ENCODE measurements at regions not wholly inside any gene's neighbourhood (a gene's known extent, or its start where the extent isn't known, plus 50 kb on each side); places are given as distances from the start of the nearest gene placed in this dataset.
"Not testable (repeated sequence)": the region's sequence is repeated elsewhere in the genome, so short reads cannot be mapped to it uniquely, and the experiment has no call there.

DNA sequence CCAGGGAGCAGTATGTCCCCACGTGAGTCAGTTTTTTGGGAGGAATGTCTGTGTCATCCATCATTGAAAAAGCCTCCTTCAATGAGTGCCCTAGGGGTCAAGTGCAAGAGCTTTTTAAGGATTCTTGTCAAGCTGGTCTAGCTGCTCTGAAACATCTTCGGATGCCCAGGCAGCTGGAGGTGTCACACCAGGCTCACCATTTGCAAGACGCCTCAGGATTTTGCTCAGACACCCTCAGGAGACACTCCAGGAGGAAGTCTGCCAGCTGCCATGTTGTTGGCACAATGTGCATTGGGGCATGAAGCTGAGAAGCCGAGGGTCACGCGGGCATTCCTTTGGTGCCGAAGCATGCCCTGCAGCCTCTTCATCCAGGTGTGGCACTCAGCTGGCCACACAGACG, 111.1 kb upstream of the S1PR3 start:
- DNase-seq: no peak

DNA sequence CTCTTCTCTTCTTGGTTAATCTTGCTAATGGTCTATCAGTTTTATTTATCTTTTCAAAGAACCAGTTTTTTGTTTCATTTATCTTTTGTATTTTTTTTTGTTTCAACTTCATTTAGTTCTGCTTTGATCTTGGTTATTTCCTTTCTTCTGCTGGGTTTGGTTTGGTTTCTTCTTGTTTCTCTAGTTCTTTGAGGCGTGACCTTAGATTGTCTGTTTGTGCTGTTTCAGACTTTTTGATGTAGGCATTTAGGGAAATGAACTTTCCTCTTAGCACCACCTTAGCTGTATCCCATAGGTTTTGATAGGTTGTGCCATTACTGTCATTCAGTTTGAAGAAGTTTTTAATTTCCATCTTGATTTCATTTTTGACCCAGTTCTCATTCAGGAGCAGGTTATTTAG, 107.0 kb upstream of the S1PR3 start:
- DNase-seq: peak in 2 of 6 experiments; percentile 5 to 11

DNA sequence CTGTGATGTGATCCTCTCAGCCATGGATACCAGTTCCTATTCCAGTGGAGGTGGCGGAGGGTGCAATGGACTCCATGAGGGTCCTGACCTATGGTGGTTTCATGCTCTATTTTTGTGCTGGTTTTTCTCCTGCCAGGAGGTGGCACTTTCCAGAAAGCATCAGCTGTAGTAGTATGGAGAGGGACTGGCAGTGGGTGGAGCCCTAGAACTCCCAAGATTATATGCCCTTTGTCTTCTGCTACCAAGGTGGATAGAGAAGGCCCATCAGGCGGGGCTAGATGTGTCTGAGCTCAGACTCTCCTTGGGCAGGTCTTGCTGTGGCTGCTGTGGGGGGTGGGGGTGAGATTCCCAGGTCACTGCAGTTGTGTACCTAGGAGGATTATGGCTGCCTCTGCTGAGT, 104.5 kb upstream of the S1PR3 start:
- not testable (repeated sequence) for DNase-seq

DNA sequence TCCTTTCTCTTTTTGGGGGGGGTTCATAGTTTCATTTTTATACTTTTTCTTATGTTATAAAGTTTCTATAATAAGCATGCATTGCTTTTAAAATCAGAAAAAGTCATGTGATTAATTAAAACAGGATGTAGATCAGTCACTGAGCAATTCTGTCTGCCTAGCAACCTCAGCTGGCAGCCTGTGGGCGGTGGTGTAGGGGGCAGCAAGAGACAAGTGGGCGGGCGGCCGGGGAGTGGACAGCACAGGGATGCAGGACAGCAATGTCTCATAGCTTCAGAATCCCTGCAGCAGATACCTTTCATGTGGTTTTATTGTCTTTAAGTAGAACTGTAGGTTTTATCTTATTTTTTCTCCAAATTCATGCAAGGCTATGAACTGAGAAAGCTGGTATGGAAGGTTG, 101.9 kb upstream of the S1PR3 start:
- DNase-seq: no peak

DNA sequence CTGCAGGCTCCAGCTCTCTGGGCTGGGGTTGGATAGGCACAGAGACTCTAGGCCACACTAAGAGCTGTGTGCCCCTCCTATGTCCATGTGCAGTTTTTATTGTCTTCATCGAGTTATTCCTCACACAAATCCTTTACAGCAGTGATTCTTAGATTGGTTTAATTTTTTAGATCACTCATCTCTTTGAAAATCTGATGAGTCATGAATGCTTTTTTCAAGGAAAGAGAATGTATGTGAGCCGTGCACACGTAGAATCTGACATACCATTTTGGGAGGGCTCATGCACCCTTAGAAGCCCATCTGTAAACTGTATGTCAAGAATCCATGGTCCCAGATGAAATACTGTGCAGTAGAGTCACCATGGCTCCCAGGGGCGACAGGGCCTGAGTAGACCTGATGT, 100.7 kb upstream of the S1PR3 start:
- no peak for DNase-seq

DNA sequence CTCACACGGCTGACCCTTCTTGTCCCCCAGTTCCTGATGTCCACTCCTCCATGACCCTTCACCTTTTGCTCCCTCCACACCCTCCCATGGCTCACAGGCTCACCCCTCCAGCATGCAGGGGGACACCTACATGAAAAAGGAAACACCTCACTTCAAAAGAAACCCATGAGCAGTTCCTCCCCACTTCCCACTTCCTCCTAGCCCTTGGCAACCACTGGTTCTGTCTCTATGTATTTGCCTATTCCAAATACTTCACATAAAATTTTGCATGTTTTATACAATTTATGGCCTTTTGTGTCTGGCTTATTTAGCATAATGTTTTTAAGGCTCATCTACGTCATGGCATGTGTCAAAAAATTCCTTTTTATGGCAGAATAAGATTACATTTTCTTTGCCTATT, 100.2 kb upstream of the S1PR3 start:
- DNase-seq: no peak

DNA sequence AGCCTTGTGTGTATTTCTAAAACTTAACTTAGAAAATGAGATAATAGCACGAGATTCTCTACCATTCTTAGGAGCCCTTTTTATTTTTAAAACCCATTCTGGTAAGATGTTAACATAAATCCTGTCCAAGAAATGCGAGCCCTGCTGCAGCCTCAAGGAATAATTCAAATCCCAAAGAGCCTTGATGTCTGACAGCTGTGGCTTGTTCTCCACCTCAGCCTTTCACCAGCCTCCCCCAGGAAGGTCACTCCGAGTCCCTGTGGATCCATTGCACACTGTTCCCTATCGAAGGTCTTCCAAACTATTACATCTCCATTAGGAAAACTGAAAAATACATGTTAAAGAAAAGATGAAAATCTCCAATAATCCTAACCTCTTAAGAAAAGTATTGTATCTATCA, 98.5 kb upstream of the S1PR3 start:
- DNase-seq: no peak

DNA sequence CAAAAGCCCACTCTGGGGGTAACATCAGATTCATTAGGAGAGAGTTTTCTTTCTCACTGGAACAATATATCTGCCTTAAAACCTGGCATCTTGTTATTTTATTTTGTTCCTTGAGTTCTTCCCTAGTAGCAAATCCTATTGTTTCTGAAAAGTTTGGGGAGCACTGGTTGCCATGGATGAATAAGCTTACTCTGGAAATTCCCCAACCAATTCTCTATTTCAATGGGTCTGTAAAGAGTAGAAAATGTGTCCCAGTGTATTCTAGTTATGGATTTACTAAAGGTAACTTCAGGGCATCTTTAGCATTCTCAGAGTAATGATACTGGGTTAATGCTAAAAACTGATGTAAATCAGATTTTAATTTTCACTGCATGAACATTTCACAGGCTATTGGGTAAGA, 94.2 kb upstream of the S1PR3 start:
- DNase-seq: no peak

DNA sequence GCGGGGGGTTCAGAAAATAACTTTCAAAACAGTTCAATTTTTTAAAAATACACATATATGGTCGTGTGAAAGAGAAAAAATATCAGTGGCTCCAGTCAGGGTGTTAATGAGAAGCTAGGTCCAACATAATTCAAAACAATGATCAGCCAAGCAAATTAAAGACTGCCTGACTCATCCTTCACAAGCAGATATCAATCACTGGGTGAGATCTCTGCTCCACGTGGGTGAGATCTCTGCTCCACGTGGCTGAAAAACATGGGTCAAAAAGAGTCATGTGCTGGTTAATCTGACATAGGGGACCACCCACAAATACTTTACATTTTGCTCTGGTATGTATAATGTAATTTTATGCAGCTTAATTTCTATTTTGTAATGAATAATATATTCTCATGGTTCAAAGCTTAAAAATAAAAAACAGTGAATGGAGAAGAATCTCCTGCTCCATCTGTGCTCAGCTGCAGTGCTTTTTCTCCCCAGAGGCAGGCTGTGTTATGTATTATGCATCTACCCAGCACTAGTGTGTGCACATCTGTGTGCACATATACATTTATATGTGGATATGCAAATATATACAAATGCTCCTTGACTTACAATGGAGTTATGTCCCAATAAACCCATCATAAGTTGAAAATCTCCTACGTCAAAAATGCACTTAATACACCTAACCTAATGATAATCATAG, 93.1 kb upstream of the S1PR3 start:
- no peak for DNase-seq

DNA sequence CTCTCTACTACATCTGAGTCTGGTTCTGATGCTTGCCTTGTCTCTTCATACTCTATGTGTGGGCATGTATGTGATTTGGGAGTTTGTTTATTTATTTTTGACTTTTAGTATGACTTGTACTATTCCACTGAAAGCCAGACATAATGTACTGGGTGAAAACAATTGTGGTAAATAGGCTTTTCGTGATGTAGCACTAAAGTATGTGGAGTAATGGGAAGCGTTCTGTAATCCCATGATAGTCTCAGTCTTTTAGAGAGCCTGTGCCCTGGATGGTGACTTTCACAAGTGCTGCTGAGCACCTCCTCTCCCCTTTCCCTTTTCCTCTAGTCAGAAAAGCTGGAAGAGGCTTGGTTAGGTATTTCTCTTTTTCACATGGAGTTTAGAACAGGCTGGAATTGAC, 85.8 kb upstream of the S1PR3 start:
- no peak for DNase-seq

DNA sequence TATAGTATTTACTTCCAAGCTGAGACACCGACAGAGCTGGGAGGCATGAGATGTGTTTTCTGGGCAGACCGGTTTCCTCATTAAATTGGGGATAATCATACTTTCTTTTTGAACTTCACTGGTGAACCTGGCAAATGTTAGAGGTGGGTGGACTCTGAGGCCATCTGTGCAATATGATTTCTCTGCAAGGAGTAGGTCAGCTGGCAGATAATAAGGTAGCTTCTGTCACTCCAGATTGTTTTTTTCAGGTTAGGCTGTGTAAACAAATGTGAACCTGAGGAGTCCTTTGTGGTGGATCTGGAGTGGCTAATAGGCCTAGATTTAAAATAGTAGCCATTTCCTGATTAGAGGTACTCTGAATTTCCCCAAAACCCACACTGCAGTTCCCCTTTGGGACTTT, 75.4 kb upstream of the S1PR3 start:
- no peak for DNase-seq

DNA sequence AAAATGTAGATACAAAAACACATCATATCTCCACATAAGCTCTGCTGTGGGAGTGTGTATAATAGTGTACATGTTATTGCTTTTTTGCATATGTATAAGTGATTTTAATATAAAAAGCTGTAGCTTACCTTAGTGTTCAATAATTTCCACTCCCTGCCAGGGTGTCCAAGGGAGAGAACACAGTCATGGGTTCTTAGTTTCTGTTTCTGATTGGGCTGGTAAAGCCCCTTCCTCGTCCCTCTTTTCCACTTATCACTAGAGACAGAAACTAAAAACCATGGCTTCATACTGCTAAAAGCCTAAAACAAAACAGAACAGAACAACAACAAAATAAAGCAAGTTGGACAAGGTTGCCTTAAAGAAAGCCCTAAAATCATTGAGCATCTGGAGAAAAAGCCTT, 74.4 kb upstream of the S1PR3 start:
- no peak for DNase-seq

DNA sequence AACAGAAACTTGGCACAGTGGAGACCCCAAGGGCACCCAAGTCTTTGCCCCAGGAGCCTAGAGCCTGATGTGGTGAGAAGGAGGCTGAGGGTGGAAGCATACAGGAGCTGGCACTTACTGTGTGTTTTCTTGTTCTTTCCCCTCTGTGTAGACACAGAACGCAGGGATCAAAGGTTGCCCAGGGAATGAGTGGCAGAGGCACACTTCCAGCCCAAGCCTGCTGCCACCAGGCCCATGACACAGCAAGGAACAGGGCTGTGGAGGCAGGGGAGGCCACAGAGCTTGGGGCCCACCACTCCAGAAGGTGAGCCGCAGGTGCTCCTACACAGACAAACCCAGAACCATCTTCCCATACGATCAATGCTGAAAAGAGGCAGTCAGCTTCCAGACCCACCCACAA, 73.9 kb upstream of the S1PR3 start:
- DNase-seq: no peak

DNA sequence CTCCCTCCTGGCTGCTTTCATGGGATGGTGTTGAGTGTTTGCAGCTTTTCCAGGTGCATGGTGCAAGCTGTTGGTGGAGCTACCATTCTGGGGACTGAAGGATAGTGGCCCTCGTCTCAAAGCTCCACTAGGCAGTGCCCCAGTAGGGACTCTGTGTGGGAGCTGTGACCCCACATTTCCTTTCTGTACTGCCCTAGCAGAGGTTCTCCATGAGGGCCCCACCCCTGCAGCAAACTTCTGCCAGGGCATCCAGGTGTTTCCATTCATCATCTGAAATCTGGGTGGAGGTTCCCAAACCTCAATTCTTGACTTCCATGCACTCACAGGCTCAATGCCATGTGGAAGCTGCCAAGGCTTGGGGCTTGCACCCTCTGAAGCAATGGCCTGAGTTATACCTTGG, 72.7 kb upstream of the S1PR3 start:
- DNase-seq: not testable (repeated sequence)

DNA sequence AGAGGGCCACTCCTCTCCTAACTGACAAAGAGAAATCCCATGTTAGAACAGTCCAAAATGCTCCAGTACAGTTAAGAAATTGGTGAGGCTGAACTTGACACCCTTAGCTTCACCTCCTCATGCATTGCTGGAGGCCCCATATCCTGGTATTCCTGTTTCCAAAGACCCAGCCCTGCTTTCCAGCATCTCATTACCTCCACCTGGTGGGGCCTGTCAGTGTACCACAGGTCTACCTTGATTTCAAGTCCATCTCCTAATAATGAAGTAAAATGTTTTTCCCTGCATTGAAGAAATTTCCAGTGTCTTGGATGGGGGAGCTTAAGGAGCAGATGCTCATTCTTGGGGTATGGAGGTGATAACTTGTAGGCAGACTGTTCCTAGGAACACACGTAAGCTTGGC, 70.6 kb upstream of the S1PR3 start:
- no peak for DNase-seq

DNA sequence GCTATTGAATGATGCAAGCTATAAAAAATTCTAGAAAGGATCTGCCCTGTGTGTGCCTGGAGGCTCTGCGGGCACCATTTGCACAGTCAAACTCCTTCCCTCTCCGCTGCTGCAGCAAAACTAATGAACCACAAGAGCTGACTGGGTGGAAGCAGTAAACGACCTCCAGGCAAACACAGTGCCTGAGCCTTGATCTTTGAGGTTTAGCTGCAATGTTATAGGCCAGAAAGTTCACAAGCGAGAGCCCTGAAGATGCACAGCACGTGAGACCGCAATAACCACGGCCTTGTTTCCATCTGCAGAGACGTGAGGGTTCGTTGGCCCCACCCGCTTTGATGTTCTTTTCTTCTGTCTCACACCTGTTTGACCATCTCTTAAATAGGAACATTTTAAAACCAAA, 69.2 kb upstream of the S1PR3 start:
- peak; percentile 8 to 78 (median 61) for DNase-seq

DNA sequence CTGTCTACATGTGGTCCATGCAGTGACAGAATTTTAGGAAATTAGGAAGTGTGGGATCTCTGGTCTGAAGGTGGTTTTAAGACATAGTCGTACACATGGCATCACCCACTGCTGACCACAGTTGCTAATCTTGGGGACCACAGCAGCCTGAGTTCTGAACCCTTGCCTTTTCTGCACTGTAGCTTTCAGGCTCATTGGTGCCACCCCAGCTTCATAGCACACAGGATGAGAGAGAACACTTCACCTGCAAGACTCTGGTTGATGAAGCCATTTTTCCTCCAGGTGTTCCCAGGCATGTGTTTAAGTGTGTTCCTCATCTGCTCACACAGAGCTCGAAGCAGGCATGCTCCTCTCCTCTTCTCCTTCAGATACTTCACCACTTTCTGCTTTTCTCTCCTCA, 68.2 kb upstream of the S1PR3 start:
- no peak for DNase-seq

DNA sequence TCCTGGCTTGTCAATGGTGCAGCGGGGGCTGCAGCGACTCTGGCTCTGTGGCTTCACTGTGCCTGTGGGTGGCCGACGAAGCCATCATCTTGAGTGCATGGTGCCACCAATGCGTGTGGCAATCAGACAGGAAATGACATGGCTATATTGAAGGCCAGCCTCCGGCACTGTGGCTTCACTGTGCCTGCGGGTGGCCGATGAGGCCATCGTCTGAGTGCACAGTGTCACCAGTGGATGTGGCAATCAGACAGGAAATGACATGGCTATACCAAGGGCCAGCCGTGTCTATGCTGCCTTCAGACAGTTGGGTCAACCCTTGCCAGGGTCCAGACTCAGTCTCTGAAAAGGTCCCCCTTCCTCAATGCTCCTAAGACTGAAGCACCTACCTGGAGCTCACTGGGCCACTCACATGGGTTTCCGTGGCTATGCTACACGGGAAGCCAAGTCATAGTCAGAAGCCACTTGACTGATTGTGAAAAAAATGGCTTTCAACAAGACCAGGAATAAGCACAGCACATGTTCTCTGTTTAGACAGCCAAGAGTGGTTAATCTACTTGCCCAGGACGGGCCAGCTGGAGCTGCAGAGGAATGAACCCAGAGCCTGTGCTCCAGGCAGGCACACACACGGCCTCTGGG, 67.5 kb upstream of the S1PR3 start:
- DNase-seq: peak in 1 of 6 experiments; percentile 17

DNA sequence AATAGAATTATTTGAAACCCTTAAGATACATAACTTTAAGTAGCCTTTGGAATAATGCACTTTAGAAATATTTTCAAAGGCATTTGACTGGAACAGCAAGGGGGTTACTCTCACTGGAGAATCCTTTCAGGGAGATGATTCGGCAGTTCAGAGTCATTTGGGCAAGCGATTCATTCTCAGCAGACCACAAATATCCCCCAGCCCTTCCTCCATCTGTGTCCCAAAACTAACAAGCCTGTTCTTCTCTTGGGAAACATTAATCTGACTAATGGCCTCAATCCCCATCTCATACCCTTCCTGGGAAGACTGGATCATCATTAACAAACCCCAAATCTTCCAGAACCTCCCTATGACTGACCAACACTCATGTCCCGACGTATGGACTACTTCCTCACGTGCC, 65.8 kb upstream of the S1PR3 start:
- no peak for DNase-seq

DNA sequence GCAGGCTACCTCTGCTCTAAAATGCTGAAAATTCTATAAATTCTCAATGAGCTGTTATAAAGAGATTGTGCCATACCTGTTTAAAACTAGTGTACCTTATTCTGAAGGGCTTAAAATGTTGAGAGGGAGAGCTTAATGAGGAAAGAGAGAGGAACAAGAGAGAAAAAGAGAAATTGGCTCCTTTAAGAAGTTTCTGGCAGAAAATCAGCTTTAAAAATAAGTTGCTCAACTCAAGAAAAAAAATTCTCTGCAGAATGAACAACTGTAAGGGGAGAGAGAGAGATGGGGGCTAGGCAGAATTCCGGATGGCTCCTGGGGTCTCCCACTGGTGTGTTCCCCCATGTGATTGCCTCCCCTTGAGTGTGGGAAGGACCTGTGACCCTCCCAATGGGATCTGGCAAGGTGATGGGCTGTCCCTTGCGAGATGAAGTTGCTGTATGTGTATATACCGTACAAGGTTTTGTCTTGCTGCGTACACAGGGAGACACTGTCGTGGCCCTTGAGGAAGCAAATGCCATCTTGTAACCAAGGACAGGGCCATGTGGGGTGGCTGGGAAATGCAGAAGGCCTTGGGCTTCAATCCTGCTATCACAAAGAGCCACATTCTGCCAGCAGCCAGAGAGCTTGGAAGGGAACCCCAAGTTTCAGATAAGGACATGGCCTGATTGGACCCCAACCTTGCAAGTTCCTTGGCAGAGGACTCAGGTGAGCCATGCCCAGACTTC, 64.3 kb upstream of the S1PR3 start:
- no peak for DNase-seq

DNA sequence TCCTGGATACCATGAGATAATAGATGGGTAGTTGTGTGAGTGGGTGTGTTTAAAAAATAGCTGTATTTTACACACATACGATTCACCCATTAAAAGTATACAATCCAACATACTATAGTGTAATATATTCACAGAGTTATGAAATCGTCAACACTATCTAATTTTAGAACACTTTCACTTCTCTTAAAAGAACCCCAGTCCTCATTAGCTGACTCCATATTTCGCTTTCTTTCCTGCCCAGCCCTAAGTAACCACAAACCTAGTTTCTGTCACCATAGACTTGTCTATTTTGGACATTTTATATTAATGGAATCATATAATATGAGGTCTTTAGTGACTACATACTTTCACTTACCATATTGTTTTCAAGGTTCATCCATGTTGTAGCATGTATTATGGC, 63.8 kb upstream of the S1PR3 start:
- no peak for DNase-seq

DNA sequence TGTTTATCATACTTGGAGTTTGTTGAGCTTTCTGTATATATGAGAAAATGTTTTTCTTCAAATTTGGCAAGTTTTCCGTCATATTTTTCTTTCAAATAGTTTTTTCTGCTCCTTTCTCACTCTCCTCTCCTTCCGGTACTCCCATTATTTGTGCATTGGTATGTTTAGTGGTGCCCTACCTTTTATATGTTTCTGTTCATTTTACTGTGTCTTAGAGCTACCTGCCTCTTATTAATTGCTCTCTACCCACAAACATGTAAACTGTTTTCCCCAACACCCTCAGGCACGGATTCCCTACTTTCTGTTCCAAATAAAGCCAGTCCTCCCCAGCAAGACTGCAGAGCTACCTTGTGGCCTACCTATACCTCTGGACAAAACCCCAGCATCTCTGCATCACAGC, 60.6 kb upstream of the S1PR3 start:
- no peak for DNase-seq

DNA sequence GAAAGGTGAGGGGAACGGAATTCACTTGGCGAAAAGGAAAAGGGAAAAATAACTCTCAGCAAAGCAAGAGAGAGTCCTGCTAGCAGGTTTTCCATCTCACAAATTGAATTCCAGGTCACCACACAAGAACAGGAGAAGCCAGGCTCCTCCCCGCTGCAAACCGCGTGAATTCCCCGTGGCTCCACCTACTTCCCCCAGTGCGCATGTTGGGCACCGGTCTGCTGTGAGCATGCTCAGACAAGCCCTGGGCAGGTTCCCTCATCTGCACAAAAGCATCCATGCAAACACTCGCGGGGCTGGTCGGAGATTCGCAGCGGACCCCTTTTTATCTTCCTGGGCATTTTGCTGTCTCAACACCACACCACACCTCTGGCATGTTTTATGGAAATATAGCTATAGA, 58.5 kb upstream of the S1PR3 start:
- no peak for DNase-seq

DNA sequence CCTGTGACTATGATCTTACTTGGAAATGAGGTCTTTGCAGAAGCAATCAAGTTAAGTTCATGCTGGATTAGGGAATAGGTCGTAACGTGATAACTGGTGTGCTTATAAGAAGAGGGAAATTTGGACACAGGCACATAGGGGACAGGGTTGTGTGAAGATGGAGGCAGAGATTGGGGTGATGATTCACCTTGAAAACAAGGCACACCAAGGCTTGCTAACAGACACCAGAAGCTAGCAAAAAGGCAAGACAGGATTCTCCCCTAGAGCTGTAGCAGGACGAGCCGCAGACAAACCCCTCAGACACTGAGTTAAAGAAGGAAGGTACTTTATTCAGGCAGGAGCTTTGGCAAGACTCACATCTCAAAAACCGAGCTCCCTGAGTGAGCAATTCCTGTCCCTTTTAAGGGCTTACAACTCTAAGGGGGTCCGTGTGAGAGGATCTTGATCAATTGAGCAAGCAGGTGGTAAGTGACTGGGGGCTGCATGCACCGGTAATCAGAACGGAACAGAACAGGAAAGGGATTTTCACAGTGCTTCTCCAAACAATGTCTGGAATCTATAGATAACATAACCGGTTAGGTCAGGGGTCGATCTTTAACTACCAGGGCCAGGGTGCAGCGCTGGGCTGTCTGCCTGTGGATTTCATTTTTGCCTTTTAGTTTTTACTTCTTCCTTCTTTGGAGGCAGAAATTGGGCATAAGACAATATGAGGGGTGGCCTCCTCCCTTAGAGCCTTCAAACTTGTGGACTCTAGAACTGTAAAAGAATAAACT, 57.5 kb upstream of the S1PR3 start:
- no peak for DNase-seq
